Stimulated activated CD8-positive, alpha-beta memory T cell treated with anti-CD3 and anti-CD28 coated beads, Interleukin-4, amount 100 ng/mL, for 4 hours (primary cell): ENCODE measurements at regions not wholly inside any gene's neighbourhood (a gene's known extent, or its start where the extent isn't known, plus 50 kb on each side); places are given as distances from the start of the nearest gene placed in this dataset.

ENCODE experiments used
- DNase-seq, 2 donors: peaks; one replicate each; pipeline ENCODE4 v3.0.0-alpha.2; 2020; ENCODE audit warnings: low read depth in 2 of 2, low spot score in 1 of 2

DNA sequence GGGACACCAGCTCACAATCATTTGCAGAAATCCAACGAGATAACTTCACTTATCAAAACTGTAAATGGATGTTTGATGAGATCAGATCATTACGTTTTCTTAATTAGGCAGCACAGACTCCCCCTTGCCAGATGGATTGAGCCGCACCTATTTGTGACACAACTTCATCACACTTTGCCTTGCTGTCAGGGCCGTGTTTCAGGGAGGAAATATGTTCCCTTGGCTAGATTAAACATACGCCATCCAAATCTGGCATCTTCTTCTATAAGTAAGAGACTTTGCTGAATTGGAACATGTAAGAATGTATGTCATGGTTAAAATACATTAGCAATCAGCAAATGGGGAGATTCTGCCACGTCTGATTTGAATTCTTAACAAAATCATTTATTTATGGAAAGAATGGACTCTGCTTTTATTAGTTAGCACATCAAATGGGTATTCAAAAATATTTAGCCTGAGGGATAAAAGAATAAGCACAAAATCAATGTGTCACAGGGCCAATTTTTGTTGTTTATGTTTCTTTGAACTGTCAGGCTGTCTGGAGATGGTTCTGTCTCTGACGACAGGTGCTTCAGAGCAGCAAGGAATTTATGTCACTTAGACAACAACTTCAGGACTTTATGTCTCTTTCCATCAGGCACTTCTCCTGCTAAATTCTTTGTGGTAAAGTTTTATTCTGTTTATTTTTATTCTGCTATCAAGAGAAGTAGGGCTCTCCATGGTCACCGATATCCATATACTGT is 326.1 kb upstream of the NCAM1 start:
- DNase-seq, result no peak

DNA sequence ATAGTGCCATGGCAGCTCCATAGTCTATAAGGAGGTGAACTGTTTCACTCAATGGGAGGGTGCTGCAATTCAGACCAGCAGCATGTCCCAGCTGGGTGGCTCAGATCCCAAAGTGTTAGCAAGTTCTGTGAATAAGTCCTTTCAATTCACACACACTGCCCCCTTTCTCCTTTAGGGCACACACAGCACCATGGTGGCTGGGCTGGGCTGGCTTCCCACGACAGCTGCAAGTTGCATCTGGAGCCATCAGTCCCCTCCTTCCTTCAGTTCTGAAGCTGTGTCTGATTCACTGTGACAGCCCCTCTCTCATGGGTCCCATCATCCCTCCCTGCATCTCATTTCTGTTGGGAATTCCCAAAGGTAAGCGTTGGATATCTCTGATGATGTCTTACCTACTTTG is 324.1 kb upstream of the NCAM1 start:
- DNase-seq, result no peak

- DNase-seq, result no peak
Measured at GRCh38 chr11:112637876-112638275, 323.3 kb upstream of the NCAM1 start.

- no peak for DNase-seq
Measured at GRCh38 chr11:112639469-112639868, 321.8 kb upstream of the NCAM1 start.

- no peak for DNase-seq
Measured at GRCh38 chr11:112643416-112643815, 317.8 kb upstream of the NCAM1 start.

DNA sequence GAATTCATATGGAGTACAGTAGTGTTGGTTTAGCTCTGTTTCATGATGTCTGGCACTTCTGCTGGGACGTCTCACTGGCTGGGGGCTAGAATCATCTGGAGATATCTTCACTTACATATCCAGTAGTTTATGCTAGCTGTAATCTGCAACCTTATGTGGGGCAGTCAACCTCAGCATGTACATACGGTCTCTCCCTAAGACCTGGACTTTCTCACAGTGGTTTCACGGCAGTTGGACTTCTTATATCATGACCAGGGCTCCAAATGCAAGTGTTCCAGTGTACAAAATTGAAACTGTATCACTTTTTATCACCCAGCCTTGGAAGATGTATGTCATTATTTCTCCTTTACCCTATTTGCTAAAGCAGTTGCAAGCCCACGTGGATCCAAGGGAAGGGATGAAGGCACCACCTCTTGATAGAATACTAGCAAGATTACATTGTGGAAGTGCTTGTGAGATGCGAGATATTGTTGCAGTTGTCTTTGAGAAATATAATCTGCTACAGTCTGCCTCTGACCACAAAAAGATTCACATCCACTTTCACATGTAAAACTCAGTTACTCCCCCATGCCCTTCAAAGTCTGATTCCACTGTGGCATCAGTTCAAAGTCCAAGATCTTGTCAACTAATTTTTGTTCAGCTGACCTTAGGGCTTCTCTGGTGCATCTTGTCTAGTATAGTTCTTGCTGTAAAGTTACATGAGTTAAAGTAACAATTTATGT is 316.6 kb upstream of the NCAM1 start:
- DNase-seq, result no peak

DNA sequence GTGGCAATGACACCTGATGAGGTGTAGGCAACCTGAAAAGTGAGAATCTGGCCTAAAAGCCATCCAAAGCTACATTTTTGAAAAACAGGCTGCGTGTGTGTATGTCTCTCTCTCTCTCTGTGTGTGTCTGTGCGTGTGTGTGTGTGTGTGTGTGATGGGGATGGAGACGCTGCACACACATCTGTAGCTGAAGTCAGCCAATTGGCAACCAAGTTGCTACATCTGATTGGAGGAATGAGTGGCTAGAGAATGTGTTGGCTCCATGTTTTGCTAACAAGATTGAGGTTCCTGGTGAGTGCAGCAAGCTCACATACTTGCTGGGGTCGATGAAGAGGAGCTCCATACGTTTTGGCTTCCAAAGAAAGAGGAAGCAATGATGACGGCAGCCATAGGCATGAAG is 311.4 kb upstream of the NCAM1 start:
- no peak for DNase-seq

DNA sequence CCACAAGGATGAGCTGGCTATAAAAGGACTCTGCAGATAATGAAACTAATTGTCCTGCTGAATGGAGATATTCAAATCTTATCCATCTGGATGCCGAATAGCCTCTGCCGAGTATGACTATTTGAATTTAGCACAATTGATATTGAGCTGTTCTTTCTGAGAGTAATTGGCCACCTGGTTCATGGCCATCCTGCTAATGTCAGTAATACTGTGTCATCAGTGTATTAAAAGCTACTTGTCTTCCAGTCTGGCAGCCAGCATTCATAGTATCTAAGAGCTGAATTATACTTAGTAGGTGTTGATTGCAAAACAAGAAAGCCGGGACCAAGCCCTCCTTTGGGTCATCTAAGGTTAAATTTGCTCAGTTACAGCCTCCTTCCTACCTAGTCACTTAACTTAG is 310.7 kb upstream of the NCAM1 start:
- DNase-seq, result no peak

DNA sequence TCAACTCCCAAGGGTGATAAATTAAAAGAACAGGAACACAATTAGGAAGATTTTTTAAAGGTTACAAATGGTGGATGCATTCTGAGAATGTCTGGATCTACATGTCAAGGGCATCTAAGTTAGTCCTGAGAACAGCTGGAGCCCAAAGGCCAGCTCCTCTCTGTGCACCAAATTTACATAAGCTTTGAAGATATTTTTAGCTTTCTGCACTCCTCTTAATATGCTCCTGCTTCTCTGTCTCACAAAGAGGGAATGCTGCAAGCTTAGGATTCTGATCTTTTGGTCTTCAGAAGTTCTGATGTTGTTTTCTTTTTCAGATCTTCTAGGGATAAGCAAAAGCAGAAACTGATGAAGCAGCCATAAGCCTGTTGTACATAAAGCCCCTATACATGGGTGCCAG is 309.8 kb upstream of the NCAM1 start:
- DNase-seq, result no peak

- DNase-seq, result no peak
Measured at GRCh38 chr11:112652786-112653390, 308.3 kb upstream of the NCAM1 start.

GRCh38 chr11:112655371-112655770 is 305.8 kb upstream of the NCAM1 start:
- no peak for DNase-seq

GRCh38 chr11:112656772-112657428 is 304.3 kb upstream of the NCAM1 start:
- no peak for DNase-seq

DNA sequence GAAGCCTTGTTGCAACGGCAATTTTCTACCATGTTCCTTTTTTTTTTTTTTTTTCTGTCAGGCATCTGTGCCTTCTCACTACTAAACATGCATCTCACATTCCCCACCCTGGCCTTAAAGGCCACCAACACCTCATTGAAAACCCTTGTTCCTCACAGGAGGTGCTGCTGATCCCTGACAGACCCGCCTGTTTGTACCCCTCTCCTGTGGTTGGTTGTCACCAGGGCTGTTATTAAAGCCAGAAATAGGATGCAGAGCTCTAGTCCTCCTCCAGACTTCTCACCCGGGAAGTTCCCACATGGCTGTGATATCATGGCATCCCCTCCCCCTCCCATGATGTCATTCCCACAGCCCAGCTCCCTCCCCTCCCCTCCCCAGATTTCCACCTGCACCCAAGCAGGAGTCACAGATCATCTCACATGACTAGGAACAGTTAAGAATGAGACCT is 302.8 kb upstream of the NCAM1 start:
- DNase-seq, result no peak

- no peak for DNase-seq
Measured at GRCh38 chr11:112661146-112661545, 300.1 kb upstream of the NCAM1 start.

DNA sequence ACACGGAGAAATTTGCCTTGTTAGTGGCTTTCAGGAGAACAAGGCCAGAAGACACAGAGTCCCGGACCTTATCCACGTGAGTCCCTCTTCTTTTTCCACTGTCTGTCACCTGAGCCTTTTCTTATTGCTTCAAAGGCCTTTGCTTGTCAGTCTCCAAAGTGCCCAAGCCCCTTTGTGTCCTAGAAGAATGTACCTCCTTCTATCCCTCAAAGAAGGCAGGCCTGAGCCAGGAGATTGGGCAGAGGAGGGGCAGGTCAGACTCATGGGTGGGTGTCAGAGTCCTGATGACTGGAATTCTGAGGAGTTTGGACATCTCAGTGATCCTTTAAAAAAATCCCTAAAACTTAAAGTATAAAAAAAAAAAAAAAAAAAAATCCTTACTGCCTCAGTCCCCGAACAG is 299.6 kb upstream of the NCAM1 start:
- no peak for DNase-seq

DNA sequence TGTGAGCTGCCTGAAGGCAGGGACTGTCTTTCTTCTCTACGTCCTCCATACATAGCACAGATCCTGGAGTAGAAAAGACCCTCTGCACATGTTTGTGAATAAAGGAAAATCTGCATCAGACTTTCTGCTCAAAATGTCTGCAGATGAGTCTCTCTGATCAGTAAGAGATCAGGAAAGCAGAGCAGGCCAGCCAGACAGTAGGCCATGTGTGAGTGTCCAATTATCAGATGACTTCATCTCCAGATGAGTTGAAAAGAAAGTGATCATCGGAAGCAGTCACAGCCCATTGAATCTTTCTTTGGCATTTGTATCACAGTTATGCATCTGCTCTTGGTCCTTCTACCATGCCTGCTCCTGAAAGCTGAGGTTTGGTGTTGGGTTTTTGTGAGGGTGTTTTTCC is 298.7 kb upstream of the NCAM1 start:
- DNase-seq, result no peak

GRCh38 chr11:112663947-112664634 is 297.1 kb upstream of the NCAM1 start:
- DNase-seq, result no peak

DNA sequence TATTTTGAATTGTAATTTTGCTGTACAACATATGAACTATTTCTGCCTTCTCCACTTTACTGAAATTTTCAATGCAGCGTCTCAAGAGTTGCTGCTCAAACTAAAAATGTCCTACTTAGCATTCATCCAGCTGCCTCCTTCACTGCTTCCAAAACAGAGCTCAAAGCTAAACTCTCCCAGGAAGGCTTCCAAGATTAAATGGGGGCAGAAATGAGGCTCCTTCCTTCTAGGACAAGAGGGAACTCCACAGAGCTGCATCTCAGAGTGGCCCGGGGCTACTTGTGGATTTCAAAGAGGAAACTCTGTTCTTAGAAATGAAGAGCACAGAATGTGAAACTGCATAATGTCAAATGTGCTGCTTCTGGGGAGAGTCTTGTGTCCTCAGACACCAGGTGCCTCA is 295.9 kb upstream of the NCAM1 start:
- no peak for DNase-seq

DNA sequence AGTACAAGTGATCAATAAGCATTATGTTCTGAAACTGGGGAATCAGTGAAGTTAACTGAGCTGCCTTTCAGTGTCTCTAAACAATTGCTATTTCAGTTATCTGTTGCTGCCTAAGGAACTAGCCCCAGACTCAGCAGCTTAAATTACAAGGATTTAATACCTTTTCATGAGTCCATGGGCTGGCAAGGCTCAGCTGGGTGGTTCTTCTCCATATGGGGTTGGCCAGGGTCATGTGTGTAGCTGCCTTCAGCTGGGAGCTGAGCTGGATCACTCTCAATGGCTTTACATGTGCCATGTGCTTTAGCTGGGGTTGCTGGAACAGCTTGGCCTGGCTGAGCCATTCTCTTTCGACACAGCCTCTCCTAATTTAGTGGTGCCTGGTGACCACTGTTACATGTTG is 295.0 kb upstream of the NCAM1 start:
- DNase-seq, result no peak

GRCh38 chr11:112670806-112671570 is 290.2 kb upstream of the NCAM1 start:
- no peak for DNase-seq
